Heart left ventricle (tissue), 13 donors: ENCODE measurements at regions not wholly inside any gene's neighbourhood (a gene's known extent, or its start where the extent isn't known, plus 50 kb on each side); places are given as distances from the start of the nearest gene placed in this dataset.

Experiments used
- CTCF ChIP-seq, 12 donors: fragments of 200-600 bp; sonication (generic) in 4 of 12; IDR thresholded peaks; one replicate each; pipeline versions ENCODE4 v1.5.0 to v1.8.0; 2018 to 2022; ENCODE audit warnings: antibody characterized with exemption in 12 of 12, mild to moderate bottlenecking in 5 of 12
- POLR2A ChIP-seq, 2 donors: fragments of 450-650 bp; IDR thresholded peaks; one replicate each; pipeline ENCODE4 v1.6.1; 2017; ENCODE audit warnings: antibody characterized with exemption in 2 of 2, mild to moderate bottlenecking in 2 of 2, moderate library complexity in 2 of 2
- donor health status: ischemic (EF 13 %, LVEDD 7.1; RV severe dilation, severe dysfunction).
- donor health status: DM: no; HTN: yes; CAD: no.
- donor health status: DM: no; HTN: no; CAD: no.
- donor health status: ischemic (EF 25% LVEDD 6.9; RV normal size, moderate dysfunction).
- donor health status: ischemic (EF 25% LVEDD 5.7; RV mildly dilated, moderate dysfunction).
- donor health status: ischemic (EF 35%, LVEDD 5.7; RV mildly dilated, moderate dysfunction).
- donor health status: nonischemic (EF 11% LVEDD 7.7; RV severe dilation, severe dysfunction).
- donor health status: DM: yes; HTN: yes; CAD: no.
- donor health status: PGD.
- donor health status: ischemic (EF 29% LVEDD 5.4; RV normal size, mild dysfunction).
- donor health status: nonischemic (EF 23%, LVEDD 6.1; RV moderate dilation, normal function).

- TF ChIP-seq CTCF (IDR thresholded peaks at IDR 0.05) (no peak), POLR2A (IDR thresholded peaks at IDR 0.05) (no peak)
These were observed 457.5 kb downstream of the TMEM232 start for GRCh38 chr5:110268985-110269384.
